CD14-positive monocyte (primary cell): ENCODE measurements at regions not wholly inside any gene's neighbourhood (a gene's known extent, or its start where the extent isn't known, plus 50 kb on each side); places are given as distances from the start of the nearest gene placed in this dataset.

Experiments
- DNase-seq, 3 donors: peaks; one replicate each; pipeline ENCODE4 v3.0.0-alpha.2; 2011 to 2022
- H2AFZ ChIP-seq: 2 replicates; pipeline ENCODE4 v1.6.0; 2012; ENCODE audit warnings: mild to moderate bottlenecking, low read depth, low read length, inconsistent platforms; ENCODE audit not compliant: insufficient read depth, poor library complexity, severe bottlenecking
- H3K27ac ChIP-seq, 2 donors: 1 replicate in 1 of 2; 2 replicates in 1 of 2; pipeline ENCODE4 v1.5.1; 2012 to 2013; ENCODE audit warnings: low read length in 2 of 2, control low read depth in 1 of 2, inconsistent platforms in 1 of 2, low read depth in 1 of 2, mild to moderate bottlenecking in 1 of 2
- H3K27me3 ChIP-seq, 2 donors: one replicate each; pipeline versions ENCODE4 v1.6.0 to v1.6.1; 2011 to 2013; ENCODE audit warnings: low read length in 2 of 2; ENCODE audit not compliant: control insufficient read depth in 2 of 2, insufficient read depth in 2 of 2
- H3K36me3 ChIP-seq, 2 donors: replicated peaks in 1 of 2; 1 replicate in 1 of 2; 2 replicates in 1 of 2; pipeline versions ENCODE4 v1.5.1 to v1.6.1; 2012 to 2013; ENCODE audit warnings: low read length in 2 of 2, control low read depth in 1 of 2, inconsistent platforms in 1 of 2, mild to moderate bottlenecking in 1 of 2; ENCODE audit not compliant: insufficient read depth in 2 of 2, control insufficient read depth in 1 of 2
- H3K4me1 ChIP-seq, 2 donors: 1 replicate in 1 of 2; 2 replicates in 1 of 2; pipeline versions ENCODE4 v1.5.1 to v1.6.1; 2012 to 2013; ENCODE audit warnings: low read length in 2 of 2, control low read depth in 1 of 2, inconsistent platforms in 1 of 2, mild to moderate bottlenecking in 1 of 2, moderate library complexity in 1 of 2; ENCODE audit not compliant: insufficient read depth in 2 of 2, control insufficient read depth in 1 of 2
- H3K4me2 ChIP-seq: replicated peaks from 2 replicates; pipeline ENCODE3; 2012; ENCODE audit warnings: low read length, moderate library complexity, mild to moderate bottlenecking; ENCODE audit not compliant: poor library complexity, severe bottlenecking; ENCODE audit errors: extremely low read depth
- H3K4me3 ChIP-seq, 3 experiments: fragments of 200-600 bp in 1 of 3; sonication (generic) in 1 of 3; replicated peaks in 1 of 3; 1 replicate in 2 of 3; 2 replicates in 1 of 3; pipeline ENCODE4 v1.5.1; 2011 to 2013; ENCODE audit warnings: low read length in 3 of 3, mild to moderate bottlenecking in 3 of 3, control low read depth in 2 of 3, low read depth in 2 of 3, inconsistent platforms in 1 of 3, moderate library complexity in 1 of 3
- H3K79me2 ChIP-seq: 2 replicates; pipeline ENCODE4 v1.6.0; 2012; ENCODE audit warnings: mild to moderate bottlenecking, control low read depth, inconsistent platforms, low read length, moderate library complexity; ENCODE audit not compliant: insufficient read depth
- H3K9ac ChIP-seq: 2 replicates; pipeline ENCODE4 v1.6.0; 2017; ENCODE audit warnings: low read length, mild to moderate bottlenecking; ENCODE audit not compliant: insufficient read depth, poor library complexity, severe bottlenecking
- H3K9me3 ChIP-seq, 2 donors: replicated peaks in 1 of 2; 1 replicate in 1 of 2; 2 replicates in 1 of 2; pipeline versions ENCODE4 v1.5.1 to v1.6.1; 2012 to 2013; ENCODE audit warnings: low read length in 2 of 2, control low read depth in 1 of 2; ENCODE audit not compliant: control insufficient read depth in 1 of 2, insufficient read depth in 1 of 2
- H4K20me1 ChIP-seq: 2 replicates; pipeline ENCODE4 v1.6.0; 2012; ENCODE audit warnings: mild to moderate bottlenecking, low read length, control low read depth, moderate library complexity; ENCODE audit not compliant: insufficient read depth
- H3K27ac Mint-ChIP-seq, 7 donors: one replicate each; pipeline ENCODE4 v1.8.0; 2020; ENCODE audit warnings: mild to moderate bottlenecking in 7 of 7, mixed read lengths in 7 of 7, moderate library complexity in 6 of 7, inconsistent platforms in 2 of 7
- H3K27me3 Mint-ChIP-seq, 3 donors: one replicate each; pipeline ENCODE4 v1.8.0; 2021 to 2022; ENCODE audit warnings: low read depth in 3 of 3, mild to moderate bottlenecking in 3 of 3, mixed read lengths in 3 of 3, moderate library complexity in 3 of 3, inconsistent platforms in 1 of 3
- H3K36me3 Mint-ChIP-seq, 2 donors: one replicate each; pipeline ENCODE4 v1.8.0; 2020; ENCODE audit warnings: mixed read lengths in 2 of 2, inconsistent platforms in 1 of 2, mild to moderate bottlenecking in 1 of 2
- H3K4me1 Mint-ChIP-seq: one replicate; pipeline ENCODE4 v1.8.0; 2020; ENCODE audit warnings: mild to moderate bottlenecking, mixed read lengths
- H3K4me3 Mint-ChIP-seq, 2 donors: one replicate each; pipeline ENCODE4 v1.8.0; 2020; ENCODE audit warnings: mild to moderate bottlenecking in 2 of 2, mixed read lengths in 2 of 2, moderate library complexity in 1 of 2
- H3K9me3 Mint-ChIP-seq, 7 donors: one replicate each; pipeline ENCODE4 v1.8.0; 2020 to 2022; ENCODE audit warnings: mixed read lengths in 7 of 7, mild to moderate bottlenecking in 6 of 7, moderate library complexity in 6 of 7, inconsistent platforms in 2 of 7
- CTCF ChIP-seq: fragments of 200-600 bp; IDR thresholded peaks from one replicate; pipeline ENCODE4 v1.8.0; 2022; ENCODE audit warnings: antibody characterized with exemption, mild to moderate bottlenecking
- WGBS: methylation state at CpG from one replicate; pipeline ENCODE4 v1.1.5; 2013; ENCODE audit warnings: missing lambda C conversion rate; ENCODE audit not compliant: insufficient coverage; 5-methylcytosine and 5-hydroxymethylcytosine counted together
- intact Hi-C, 2 donors: fragments of 100-400 bp; cut with micrococcal nuclease; formaldehyde crosslinking; loops; one replicate each; pipeline versions ENCODE4 v1.15.0 to v1.15.1; 2023

GRCh38 chr22:44379817-44380755 is 67.3 kb upstream of the SHISAL1 start:
- Mint-ChIP-seq H3K4me3 (peak overlapping the region in 1 of 2 donors; percentile 32), H3K4me1 (no peaks in the 10 kb centered on the region), H3K9me3 (peaks cover 6 to 21% (median 15%) of the 10 kb centered on the region in 7 donors), H3K27ac (peak overlapping the region in 1 of 7 donors; percentile 35), H3K36me3 (no peaks in the 10 kb centered on the region), H3K27me3 (peaks cover 2 to 11% (median 4%) of the 10 kb centered on the region in 3 donors)
- Histone ChIP-seq H4K20me1 (no peaks in the 10 kb centered on the region), H3K79me2 (no peaks in the 10 kb centered on the region), H3K4me1 (no peaks in the 10 kb centered on the region), H3K36me3 (no peaks in the 10 kb centered on the region), H3K9ac (no peak overlapping the region), H3K4me3 (no peak overlapping the region), H3K27me3 (peaks cover 0 to 2% of the 10 kb centered on the region in 2 donors), H2AFZ (no peak overlapping the region), H3K4me2 (no peak overlapping the region), H3K9me3 (peaks cover 4 to 11% of the 10 kb centered on the region in 2 donors), H3K27ac (no peak overlapping the region)
- TF ChIP-seq CTCF: no peak
- WGBS: 87% methylated on average over 11 of the region's 14 CpGs
- intact Hi-C loops: no loop called here
- DNase-seq: no peak

DNA sequence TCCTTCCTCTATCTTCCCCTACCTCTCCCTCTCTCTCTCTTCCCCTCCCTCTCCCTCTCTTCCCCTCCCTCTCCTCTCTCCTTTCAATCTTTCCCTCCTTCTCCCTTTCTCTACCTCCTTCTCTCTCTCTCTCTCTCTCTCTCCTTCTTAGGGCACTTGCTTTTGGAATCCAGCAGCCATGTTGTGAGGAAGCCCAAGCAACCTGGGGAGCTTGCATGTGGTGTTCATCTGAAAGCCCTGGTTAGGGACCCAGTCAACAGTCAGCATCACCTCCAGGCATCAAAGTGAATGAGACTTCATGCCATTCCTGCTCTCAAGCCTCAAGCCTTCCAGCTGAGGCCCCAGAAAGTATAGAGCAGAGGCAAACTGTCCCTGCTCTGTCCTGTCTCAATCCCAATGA is 65.6 kb upstream of the SHISAL1 start:
- DNase-seq: no peak
- H3K36me3 Mint-ChIP-seq: no peaks in the 10 kb centered on the region
- Histone ChIP-seq H3K4me2 (no peak overlapping the region), H3K4me1 (no peaks in the 10 kb centered on the region), H3K79me2 (no peaks in the 10 kb centered on the region), H2AFZ (no peak overlapping the region), H3K27ac (no peak overlapping the region), H4K20me1 (no peaks in the 10 kb centered on the region), H3K4me3 (no peak overlapping the region), H3K9ac (no peak overlapping the region), H3K36me3 (no peaks in the 10 kb centered on the region), H3K9me3 (peaks cover 16 to 25% of the 10 kb centered on the region in 2 donors), H3K27me3 (peaks cover 0 to 2% of the 10 kb centered on the region in 2 donors)
- intact Hi-C loops: no loop called here
- no peak for TF ChIP-seq CTCF
- H3K9me3 Mint-ChIP-seq: peaks cover 14 to 36% (median 26%) of the 10 kb centered on the region in 7 donors
- H3K4me3 Mint-ChIP-seq: no peak overlapping the region
- no peak overlapping the region for H3K27ac Mint-ChIP-seq
- H3K4me1 Mint-ChIP-seq: no peaks in the 10 kb centered on the region
- peaks cover 2 to 12% (median 8%) of the 10 kb centered on the region in 3 donors for H3K27me3 Mint-ChIP-seq
